D721Med (cell line): ENCODE measurements at regions not wholly inside any gene's neighbourhood (a gene's known extent, or its start where the extent isn't known, plus 50 kb on each side); places are given as distances from the start of the nearest gene placed in this dataset.

Experiments used
- DNase-seq: peaks from one replicate; pipeline ENCODE4 v3.0.0; 2011; ENCODE audit warnings: low spot score; ENCODE audit not compliant: insufficient read length
- FAIRE-seq: peaks from 2 replicates; lab custom pipeline; 2011; peaks lifted over from hg19 to GRCh38; lab: Jason Lieb, UNC
- CTCF ChIP-seq: IDR thresholded peaks from 2 replicates; pipeline ENCODE4 v1.5.1; 2012; ENCODE audit warnings: mild to moderate bottlenecking, control low read depth; ENCODE audit not compliant: insufficient read depth; ENCODE audit errors: missing control alignments

GRCh38 chr10:128213156-128213555 lies 86.9 kb upstream of the MKI67 start:
- DNase-seq (no peak), FAIRE-seq (no peak)
- TF ChIP-seq CTCF, result no peak

- no peak for TF ChIP-seq CTCF
- FAIRE-seq, result no peak
- no peak for DNase-seq
These were observed 89.5 kb upstream of the MKI67 start for GRCh38 chr10:128215733-128216132.

- no peak for FAIRE-seq
- TF ChIP-seq CTCF, result no peak
These were observed 90.9 kb upstream of the MKI67 start for GRCh38 chr10:128217136-128217535.

GRCh38 chr10:128218161-128218560 lies 91.9 kb upstream of the MKI67 start:
- DNase-seq (no peak), FAIRE-seq (no peak)
- TF ChIP-seq CTCF, result no peak

More at GRCh38 chr10:128217136-128217535, 90.9 kb upstream of the MKI67 start:
- no peak for DNase-seq

- FAIRE-seq, result no peak
- no peak for TF ChIP-seq CTCF
These were observed 93.1 kb upstream of the MKI67 start for GRCh38 chr10:128219295-128219694.

GRCh38 chr10:128220021-128220420 lies 93.8 kb upstream of the MKI67 start:
- TF ChIP-seq CTCF, result no peak
- DNase-seq (no peak), FAIRE-seq (no peak)

More at GRCh38 chr10:128219295-128219694, 93.1 kb upstream of the MKI67 start:
- no peak for DNase-seq

GRCh38 chr10:128221117-128221516 lies 94.9 kb upstream of the MKI67 start:
- TF ChIP-seq CTCF, result no peak
- no peak for FAIRE-seq
- DNase-seq, result no peak
